NCI-H82 (cell line): ENCODE measurements at regions not wholly inside any gene's neighbourhood (a gene's known extent, or its start where the extent isn't known, plus 50 kb on each side); places are given as distances from the start of the nearest gene placed in this dataset.
A peak's percentile ranks its signal among the peaks of the same experiment; 100 is the strongest.
"Not testable (repeated sequence)": the region's sequence is repeated elsewhere in the genome, so short reads cannot be mapped to it uniquely, and the experiment has no call there.

ENCODE experiments used
- DNase-seq: peaks from one replicate; lab custom pipeline; 2025; lab: John Stamatoyannopoulos, UW

DNA sequence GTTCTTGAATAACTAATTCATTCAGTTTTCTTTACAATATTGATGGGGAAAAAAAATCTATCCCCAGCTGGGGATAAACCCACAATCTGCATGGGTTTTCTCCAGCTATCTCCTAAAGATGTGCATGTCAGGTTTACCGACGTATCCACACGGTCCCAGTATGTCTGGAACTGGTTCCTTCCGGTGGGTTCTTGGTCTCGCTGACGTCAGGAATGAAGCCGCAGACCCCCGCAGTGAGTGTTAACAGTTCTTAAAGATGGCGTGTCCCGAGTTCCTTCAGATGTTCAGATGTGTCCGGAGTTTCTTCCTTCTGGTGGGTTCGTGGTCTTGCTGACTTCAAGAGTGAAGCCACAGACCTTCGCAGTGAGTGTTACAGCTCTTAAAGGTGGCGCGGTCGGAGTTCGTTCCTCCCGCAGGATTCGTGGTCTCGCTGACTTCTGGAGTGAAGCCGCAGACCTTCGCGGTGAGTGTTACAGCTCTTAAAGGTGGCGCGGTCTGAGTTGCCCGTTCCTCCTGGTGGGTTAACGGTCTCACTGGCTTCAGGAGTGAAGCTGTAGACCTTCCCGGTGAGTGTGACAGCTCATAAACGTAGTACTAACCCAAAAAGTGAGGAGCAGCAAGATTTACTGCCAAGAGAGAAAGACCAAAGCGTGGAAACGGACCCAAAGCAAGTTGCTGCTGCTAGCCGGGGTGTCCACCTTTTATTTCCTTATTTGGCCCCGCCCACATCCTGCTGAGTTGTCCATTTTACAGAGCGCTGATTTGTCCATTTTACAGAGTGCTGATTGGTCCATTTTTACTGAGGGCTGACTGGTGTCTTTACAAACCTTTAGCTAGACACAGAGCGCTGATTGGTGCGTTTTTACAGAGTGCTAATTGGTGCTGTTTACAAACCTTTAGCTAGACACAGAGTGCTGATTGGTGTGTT lies 195.1 kb upstream of the NR2F2 start:
- no peak for DNase-seq

DNA sequence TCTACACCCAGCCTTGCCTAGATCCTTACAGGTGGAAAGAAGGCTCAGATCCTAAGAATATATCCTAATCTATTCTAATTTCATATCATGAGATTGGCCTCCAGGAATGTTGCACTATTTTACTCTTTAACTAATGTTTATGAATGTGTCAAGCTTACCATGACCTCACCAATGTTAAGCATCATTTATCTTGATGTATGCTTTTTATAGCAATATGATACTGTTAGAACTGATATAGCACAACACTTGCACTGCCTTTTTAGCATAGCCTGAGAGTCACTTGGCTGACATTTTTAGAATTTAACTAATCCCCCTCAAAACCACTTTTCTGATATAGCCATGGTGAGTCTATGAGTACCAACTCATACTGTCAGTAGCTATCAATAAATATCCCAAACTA lies 191.5 kb upstream of the NR2F2 start:
- DNase-seq = no peak

DNA sequence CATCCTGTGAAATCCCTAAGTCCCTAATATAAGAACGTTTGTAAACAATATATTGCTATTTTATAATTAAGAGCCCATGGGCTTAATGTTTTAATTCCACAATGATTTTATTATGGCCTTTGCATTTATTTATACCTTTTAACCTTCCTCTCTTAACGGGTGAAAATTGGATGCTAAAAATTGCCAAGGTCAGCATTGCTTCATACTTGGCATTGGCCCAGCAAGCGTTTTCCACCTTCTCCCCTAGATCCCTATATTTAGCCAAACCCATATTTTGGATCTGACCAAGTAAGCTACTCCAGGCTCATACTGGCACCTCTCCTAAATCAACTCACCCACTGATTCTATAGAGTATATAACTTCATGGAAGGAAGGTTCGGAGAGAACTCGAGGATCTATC lies 188.0 kb upstream of the NR2F2 start:
- DNase-seq = no peak

DNA sequence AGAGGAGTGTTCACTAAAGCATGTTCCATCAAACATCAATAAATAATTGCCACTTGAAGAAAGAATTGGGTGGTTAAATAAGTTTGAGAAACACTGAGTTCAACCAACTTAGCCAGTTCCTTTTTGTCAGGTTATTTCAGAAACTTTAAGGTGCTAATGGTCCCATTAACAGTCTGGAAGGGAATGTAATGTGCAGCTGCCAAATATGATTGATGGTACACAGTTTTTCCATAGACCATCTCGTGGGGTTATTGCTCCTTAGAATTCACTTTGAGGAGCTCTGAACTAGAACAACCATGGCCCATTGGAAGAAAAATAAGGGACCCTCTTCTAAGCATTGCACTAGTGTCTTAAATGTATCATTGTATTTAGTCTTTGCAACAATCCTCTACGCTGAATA lies 185.8 kb upstream of the NR2F2 start:
- DNase-seq = no peak

DNA sequence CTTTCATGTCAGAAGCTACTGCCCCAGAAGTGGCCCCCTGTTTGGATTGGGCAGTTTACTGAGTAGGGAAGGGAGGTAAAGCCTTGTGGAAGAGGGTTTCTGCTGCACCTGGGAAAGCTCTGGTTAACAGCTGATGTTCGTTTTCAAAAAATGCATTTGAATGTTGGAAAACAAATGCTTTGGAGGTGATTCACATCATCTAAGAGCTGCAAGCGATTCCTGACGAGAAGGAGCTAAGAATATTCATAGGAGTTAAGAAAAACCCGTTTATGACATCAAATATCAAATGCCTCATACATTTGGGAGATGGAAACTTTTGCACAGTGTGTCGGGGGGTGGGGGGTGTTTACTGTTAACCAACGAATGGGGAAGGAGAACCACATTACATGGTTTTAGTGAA lies 183.8 kb upstream of the NR2F2 start:
- no peak for DNase-seq

DNA sequence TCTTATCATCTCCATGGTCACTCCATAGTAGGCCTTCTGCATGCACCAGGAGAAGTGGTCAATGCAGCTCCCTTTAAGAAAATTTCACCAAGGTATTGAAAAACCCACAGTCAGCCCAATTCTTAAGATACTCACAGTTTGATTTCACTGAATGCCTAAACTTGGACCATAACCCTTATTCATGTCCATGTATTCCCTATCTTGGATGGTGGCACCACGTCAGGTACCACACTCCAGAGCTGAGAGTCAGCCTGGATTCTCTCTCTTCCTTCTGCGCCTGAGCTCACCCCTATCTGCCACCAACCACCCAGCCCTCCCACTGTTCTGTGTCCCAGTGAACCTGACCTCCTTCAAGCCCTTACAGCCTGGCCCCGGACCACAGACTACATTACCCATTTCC lies 183.2 kb upstream of the NR2F2 start:
- no peak for DNase-seq

DNA sequence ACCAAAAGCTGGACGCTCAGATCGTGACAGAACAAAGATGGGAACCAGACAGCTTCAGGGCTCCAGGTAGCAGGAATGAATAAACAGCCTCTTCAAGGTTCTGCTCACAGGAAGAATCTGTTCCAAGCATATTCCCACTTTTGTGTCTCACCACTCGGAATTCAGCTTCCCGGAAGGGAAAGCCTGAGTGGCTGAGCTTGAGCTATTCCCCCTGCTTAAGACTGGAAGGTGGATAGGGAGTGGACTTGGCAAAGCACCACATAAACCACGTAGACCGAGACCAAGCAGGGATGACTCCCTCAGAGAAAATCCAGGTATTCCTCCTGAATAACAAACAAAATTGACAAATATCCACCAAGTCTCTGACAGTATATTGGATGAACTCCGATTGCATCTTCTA lies 180.2 kb upstream of the NR2F2 start:
- DNase-seq = no peak

GRCh38 chr15:96151749-96152148 lies 178.8 kb upstream of the NR2F2 start:
- not testable (repeated sequence) for DNase-seq

GRCh38 chr15:96153929-96154328 lies 176.6 kb upstream of the NR2F2 start:
- no peak for DNase-seq

GRCh38 chr15:96158938-96159337 lies 171.6 kb upstream of the NR2F2 start:
- DNase-seq = no peak

GRCh38 chr15:96160269-96160668 lies 170.2 kb upstream of the NR2F2 start:
- no peak for DNase-seq

DNA sequence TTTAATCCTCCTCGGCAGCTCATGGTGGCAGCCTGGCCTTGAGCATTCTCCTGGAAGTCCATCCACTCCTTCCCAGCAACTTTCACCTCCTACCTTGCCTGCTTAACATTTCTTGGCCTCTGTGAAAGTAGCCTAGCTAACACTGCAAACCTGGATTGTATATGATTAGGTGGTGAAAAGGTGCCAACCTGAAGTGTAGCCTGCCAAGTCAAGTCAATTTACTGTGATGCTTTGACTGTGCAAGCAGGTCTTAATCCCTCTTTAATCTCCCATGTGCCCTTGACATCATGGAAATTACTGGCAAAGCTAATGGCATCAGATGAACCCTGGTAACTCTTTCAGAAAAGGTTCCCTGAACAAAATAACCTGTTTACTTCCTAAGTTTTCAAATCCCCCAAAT lies 169.7 kb upstream of the NR2F2 start:
- peak; percentile 75 for DNase-seq

DNA sequence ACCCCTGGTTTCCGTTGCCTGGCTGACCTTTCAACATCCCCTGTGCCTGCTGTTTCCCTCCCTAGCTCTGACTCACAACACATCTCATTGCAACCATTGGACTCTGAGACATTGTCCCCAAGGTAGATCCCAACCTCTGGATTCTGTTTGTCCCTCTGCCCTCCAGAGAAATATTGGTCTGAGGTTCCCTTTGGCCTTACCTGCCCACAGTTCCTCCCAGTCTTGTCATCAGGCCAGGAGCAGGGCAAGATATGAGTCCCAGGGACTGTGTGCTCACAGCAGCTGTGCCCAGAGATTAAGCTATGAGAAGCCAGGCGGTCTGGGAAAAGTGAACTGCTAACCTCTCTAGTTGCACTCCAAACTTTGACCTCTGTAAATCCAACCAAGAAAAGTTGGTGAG lies 168.2 kb upstream of the NR2F2 start:
- no peak for DNase-seq

DNA sequence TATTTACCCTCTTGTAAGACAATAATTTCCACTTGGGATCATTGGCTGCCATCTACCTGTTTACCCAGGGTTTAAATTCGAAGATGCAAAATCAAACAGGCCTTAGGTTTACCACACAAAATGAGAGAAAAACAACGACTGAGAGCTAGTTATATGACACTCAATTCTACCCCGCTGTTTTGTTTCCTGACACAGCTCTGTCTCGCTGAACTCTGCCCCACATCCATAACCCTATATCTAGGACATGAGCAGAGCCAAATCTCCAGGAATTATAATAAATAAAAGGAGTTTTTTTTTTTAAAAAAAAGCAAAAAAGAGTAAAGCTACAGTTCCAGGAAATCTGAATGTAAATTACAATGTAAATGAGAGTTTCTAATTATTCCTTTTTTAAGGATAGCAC lies 165.4 kb upstream of the NR2F2 start:
- no peak for DNase-seq

- no peak for DNase-seq
These were observed 164.7 kb upstream of the NR2F2 start for GRCh38 chr15:96165775-96166174.

DNA sequence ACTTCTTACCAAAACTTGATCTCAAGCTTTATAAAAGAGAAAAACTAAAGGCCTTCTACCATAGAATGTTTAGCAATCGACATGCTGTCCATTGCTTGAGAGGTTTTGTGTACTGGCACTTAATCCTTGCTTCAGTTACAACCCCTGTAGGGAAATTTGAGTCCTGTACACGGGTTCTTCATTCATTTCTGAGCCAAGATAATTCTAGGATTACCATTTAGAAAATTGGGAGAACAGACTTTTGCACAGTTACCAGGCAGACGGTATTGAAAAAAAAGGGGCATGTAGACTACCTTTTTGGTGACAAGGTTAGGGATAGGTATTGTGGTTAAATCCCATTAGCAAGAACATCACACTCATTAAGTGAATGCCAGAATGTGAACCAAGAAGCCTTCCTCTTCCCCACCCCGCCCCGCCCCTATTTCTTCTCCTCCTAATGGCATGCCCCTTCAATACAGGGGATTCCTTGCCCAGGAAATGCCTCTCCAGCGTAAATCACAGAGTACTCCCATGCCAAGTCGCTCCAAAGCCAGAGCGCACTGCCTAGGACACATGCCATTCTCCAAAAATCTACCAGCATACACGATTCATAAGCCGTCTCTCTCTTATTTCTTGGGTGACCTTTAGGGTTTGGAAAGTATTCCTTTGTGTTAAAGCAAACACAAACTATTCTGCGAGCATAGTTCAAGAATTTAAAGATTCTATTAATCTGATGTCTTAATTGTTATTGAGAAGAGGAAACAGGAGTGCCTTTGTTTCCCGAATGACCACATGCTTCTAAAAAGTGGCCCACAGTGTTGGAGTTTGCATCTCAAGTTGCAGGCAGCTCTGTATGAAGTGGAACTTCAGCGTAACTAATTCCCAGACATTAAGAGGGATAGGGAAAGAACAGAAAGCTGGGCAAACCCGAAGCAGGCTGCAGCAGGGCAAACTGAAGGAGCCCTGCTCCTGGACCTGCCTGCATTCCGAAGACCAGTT lies 164.0 kb upstream of the NR2F2 start:
- no peak for DNase-seq

- not testable (repeated sequence) for DNase-seq
These were observed 159.9 kb upstream of the NR2F2 start for GRCh38 chr15:96170616-96170978.

GRCh38 chr15:96170979-96171739 lies 159.3 kb upstream of the NR2F2 start:
- peak; percentile 29 for DNase-seq

DNA sequence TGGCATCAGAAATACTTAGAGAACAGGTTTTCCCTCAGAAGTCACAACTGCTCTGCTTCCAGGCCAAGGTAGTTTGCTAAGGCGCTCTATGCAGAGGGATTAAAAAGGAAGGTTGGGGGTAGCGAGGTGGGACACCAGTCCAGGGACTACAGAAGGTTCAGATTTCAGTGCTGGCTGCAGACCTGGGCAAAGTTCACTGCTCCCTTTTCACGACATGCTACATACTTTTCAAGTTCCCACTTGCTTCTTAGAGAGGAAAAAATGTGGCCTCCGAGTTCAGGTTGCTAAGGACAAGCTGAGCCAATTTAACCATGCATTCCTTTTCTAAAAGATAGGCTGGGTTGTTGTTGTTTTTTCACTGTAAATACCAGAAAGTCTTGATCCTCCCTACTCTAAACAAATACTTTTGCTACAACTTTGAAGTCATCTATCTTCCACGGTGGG lies 158.6 kb upstream of the NR2F2 start:
- peak; percentile 13 for DNase-seq

GRCh38 chr15:96172417-96172816 lies 158.1 kb upstream of the NR2F2 start:
- no peak for DNase-seq

DNA sequence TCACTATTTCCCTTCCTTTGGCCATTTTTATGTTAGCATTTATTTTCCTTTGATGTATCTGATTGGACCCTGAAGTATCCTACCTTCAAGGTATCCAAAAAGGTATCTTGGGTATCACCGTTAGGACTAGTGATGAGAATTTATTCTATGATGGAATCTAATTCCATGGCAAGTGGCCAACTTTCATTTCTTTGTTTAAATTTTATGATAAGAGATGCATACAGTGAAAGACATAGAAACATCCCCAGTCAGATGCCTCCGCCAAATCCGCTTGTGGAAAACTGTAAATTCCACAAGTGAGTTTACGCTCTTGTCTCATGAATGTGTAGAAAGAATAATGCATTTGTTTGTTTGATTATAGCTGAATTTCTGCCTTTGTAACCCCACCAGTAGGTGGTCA lies 153.7 kb upstream of the NR2F2 start:
- no peak for DNase-seq

DNA sequence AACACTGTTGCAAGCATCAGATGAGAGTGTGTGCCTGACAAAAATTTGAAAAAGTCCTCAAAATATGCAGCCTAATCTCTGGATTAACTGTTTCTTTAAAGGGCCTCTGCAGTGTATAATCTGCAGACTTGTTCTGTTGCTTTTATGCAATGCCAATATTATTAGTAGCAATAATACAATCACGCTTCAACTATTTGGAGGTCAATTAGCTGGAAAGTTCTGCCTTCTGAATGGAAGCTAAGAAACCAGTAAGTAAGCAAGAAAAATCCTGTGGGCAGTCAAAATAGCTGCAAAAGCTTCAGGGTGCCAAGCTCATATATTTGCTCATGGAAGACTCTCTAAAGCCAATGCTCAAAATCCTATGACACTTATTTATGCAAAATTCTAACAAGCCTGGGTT lies 153.2 kb upstream of the NR2F2 start:
- no peak for DNase-seq
